Cardiac septum (tissue), 1 donor: ENCODE measurements at regions not wholly inside any gene's neighbourhood (a gene's known extent, or its start where the extent isn't known, plus 50 kb on each side); places are given as distances from the start of the nearest gene placed in this dataset.
"Not testable (repeated sequence)": the region's sequence is repeated elsewhere in the genome, so short reads cannot be mapped to it uniquely, and the experiment has no call there.

Experiments used
- DNase-seq: peaks from one replicate; pipeline ENCODE4 v3.0.0-alpha.2; 2020; ENCODE audit warnings: low spot score
- intact Hi-C: fragments of 100-400 bp; cut with DNase I; formaldehyde crosslinking; loops from one replicate; pipeline ENCODE4 v1.14.0; 2022
- donor health status: DM: no; HTN: no; CAD: no.

GRCh38 chr12:20109676-20110075, 258.7 kb upstream of the PDE3A start:
- no peak for DNase-seq
- intact Hi-C loops = no loop called here

- DNase-seq, intact Hi-C loops: not testable (repeated sequence)
These were observed 253.0 kb upstream of the PDE3A start for GRCh38 chr12:20115371-20115770.

DNA sequence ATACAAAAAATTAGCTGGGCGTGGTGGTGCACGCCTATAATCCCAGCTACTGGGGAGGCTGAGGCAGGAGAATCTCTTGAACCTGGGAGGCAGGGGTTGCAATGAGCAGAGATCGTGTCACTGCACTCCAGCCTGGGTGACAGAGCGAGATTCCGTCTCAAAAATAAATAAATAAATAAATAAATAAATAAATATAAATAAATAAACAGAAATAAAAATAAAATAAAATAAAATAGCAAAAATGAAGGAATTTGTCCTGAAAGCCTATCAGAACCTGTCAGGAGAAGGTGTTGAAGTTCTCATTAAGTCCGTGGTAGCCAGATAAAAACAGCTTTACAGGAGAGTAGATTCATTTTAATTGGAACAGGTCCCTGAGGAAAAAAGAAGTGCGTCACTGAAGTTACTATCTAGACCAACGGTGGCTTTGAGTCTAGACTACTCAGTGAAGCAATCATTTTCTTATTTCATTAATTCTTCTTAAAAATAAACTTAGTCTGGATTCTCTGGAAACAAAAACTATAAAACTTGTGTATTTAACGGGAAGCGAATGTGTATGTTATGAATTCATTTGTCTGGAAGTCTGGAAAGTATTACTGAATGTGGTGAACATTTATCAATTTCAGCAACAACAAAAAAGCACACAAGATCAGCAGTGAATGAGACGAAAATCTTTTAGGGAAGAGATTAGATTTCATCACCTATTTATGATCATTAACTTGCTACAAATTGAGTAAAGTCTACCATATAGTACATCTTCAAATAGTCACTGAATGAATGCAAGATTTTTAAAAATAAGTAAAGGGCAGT, 248.5 kb upstream of the PDE3A start:
- intact Hi-C loops = no loop called here
- no peak for DNase-seq

DNA sequence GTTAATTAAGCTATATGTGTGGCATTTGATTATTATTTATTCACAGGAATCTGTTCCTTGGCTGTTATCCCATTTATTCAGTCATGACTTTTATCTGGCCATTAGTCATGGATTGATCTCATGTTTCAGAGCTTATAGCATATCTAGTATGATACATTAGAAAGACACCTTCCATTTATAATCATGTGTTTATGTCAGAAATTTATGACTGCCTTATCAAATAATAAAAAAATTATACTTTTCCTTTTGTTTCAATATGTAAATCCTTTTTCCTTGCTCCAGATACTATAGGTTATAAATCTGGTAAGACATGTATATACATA, 248.0 kb upstream of the PDE3A start:
- intact Hi-C loops = no loop called here
- DNase-seq = no peak

DNA sequence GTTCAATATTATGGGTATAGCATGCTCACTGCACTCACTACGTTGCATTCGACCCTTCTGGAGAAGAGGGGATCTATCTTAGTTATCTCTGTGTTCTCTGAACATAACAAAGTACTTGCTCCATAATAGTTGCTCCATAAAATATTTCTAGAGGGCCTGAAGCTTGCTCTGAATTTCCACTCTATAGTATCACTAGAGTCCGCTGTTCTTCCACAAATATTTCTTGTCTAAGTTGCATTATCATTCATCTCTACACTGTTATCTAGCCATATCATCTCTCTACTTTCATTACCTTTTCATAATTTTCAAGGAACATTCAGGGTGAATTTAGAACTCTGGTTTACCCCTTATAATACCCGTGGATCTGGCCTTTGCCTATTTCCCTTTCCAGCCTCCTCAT, 246.1 kb upstream of the PDE3A start:
- intact Hi-C loops = no loop called here
- no peak for DNase-seq

- intact Hi-C loops = no loop called here
- DNase-seq = no peak
These were observed 244.9 kb upstream of the PDE3A start for GRCh38 chr12:20123465-20123864.

- intact Hi-C loops = no loop called here
- no peak for DNase-seq
These were observed 243.0 kb upstream of the PDE3A start for GRCh38 chr12:20125276-20125798.

DNA sequence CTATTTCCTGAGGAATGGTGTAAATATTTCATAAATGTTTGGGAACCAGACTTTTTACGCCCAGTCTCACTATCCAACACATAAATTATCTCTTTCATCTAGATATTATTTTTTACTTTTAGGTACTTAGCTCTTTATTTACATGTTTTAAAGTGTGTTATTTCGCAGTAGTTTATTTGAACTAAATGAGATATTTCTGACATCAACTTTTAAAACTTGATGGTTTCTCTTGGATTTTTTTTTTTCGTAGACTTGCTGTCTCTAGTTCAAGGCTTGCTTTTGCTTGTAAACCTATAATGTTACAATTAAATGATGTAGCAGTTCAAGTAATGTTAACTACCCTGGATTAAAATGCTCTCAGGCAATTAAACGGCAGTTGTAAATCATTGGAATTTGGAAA, 241.7 kb upstream of the PDE3A start:
- no peak for DNase-seq
- intact Hi-C loops = no loop called here

- intact Hi-C loops = no loop called here
- no peak for DNase-seq
These were observed 240.9 kb upstream of the PDE3A start for GRCh38 chr12:20127413-20127812.

- intact Hi-C loops = no loop called here
- DNase-seq = no peak
These were observed 239.4 kb upstream of the PDE3A start for GRCh38 chr12:20128928-20129327.

DNA sequence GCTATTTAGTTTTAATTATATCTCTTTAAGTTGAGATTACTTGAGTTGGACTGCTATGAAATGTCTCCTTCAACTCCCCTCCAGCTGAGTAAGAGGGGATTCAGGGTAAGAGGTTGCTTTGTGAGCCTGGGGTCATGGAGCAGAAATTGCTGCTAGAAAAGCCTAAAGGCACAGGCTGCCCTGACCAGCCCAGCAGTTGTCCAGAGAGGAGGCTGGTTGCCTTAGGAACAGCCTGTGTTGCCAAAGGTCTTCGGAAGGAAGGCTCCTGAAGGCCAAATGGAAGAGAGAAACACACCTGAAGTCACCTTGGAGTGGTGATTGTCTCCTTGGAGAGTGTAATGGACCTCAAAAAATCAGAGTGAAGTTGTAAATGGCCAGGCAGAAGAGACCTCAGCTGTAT, 235.5 kb upstream of the PDE3A start:
- DNase-seq = no peak
- intact Hi-C loops = no loop called here

DNA sequence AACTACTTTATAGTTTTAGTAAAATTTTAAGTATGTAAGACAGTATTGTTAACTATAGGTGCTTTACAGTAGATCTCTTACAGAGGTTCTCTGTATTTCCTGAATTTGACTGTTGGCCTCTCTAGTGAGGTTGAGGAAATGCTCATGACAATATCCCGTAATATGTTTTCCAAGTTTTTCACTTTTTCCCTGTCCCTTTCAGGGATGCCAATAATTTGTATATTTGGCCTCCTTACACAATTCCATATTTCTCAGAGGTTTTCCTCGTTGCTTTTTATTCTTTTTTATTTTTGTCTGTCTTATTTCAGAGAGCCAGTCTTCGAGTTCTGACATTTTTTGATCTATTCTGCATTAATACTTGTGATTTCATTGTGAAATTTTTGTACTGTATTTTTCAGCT, 233.7 kb upstream of the PDE3A start:
- DNase-seq = no peak
- intact Hi-C loops = no loop called here

- intact Hi-C loops = no loop called here
These were observed 227.6 kb upstream of the PDE3A start for GRCh38 chr12:20140751-20141150.

DNA sequence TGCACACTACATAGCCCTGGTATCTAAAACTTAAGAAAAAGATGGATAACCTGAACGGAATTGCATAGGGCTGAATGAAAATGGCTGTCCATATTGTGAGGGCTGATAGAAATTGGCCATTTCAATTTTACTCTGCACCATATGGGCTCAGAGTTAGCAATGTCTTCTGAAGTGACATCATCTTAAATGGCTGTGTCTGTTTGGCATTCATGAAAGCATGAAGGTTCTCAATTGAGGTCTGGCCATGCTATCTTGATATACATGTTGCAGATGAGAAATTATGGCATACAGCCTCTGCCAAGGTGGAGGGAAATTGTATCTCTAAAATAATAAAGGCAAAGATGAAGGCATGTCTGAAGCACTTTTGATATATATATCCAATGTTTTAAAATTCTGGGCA, 226.0 kb upstream of the PDE3A start:
- intact Hi-C loops = no loop called here
- no peak for DNase-seq

More at GRCh38 chr12:20140751-20141150, 227.6 kb upstream of the PDE3A start:
- no peak for DNase-seq

DNA sequence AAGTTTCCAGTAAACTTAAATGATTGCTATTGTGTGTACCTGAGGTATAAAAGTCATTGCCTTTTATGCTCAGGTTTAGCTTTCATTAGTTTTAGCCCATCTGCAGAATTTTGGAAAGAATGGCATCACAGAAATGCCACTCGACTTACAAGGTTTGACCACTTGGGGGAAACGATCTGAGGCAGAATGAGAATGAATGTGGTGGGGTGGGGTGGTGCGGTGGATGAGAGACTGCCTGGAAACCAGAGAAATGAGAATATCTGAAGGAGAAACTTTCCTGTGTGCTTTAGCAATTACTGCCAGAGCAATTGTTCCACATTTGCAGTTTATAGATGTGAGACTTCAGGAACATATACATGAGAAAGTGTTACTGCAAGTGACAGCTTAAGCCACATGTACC, 225.4 kb upstream of the PDE3A start:
- no peak for DNase-seq
- intact Hi-C loops = no loop called here

DNA sequence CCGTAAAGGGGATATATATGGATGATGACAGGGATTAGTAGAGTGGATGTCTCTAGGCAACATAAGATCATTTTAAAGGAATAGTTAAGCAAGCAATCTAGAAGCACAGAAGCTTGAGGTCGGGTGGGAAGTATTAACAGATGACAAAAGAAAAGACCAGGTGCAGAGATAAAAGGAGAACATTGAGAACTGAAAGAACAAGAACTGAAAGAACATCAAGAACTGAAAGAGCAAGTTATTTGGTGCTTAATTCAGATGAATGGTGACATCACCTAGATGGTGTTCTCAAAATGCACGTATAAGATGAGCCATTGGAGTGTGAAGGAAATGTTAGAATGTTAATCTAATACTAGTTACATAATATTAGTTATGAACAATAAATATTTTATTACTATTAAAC, 224.0 kb upstream of the PDE3A start:
- intact Hi-C loops = no loop called here
- DNase-seq = no peak

- intact Hi-C loops = no loop called here
- DNase-seq = no peak
These were observed 220.1 kb upstream of the PDE3A start for GRCh38 chr12:20148241-20148640.

DNA sequence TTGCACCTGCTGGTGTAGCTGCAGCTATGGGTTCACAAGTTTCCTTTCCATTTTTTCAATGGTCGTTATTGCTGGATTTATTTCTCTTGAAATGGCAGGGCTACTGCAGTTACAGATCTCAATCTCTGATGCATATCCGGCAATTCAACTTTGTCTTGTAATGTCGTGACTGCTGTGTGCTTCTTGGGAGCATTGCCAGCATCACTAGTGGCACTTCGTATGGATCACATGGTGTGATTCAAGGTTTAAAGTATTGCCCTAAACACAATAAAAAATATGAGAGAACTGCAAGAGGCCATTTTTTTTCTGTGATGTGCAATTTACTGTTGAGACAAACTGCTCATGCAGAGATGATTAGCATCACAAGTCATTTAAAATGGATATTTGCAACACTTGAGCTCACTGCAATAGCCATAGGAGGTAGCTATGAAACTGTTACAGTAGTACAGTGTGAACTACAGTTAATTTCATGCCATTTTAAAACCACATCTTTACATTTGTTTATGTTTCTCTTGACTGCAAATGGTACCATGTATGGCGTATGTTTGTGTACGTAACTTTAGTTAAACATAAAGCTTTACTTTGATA, 217.4 kb upstream of the PDE3A start:
- intact Hi-C loops = no loop called here
- DNase-seq = no peak

DNA sequence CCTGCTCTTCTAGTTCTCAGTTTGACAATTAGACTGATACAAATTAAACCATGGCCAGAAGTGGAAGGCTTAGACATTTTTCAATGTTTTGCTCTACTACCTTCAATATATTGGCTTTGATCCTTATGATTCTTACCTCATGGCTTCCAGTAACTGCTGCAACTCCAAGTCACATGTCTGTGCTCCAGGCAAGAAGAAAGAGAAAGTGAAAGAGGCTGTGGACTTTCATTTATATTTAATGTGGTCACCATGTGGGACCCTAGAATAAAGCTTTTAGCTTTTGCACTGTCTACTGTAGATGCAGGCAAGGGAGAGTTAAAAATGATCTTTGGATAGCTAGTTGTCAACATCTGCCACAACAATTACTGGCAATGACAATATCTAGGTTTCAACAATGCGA, 214.3 kb upstream of the PDE3A start:
- intact Hi-C loops = no loop called here
- DNase-seq = no peak

- intact Hi-C loops = no loop called here
- DNase-seq = no peak
These were observed 213.0 kb upstream of the PDE3A start for GRCh38 chr12:20155374-20155773.

DNA sequence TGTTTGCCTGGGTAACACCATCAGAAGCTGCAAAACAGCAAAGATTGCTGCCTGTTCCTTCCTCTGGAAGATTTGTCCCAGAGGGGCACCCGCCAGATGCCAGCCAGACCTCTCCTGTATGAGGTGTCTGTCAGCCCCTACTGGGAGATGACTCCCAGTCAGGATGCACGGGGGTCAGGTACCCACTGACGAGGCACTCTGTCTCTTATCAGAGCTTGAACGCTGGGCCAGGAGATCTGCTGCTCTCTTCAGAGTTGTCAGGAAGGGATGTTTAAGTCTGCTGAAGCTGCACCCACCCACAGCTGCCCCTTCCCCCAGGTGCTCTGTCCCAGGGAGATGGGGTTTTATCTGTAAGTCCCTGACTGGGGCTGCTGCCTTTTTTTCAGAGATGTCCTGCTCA, 207.4 kb upstream of the PDE3A start:
- DNase-seq, intact Hi-C loops: not testable (repeated sequence)
